SK-N-MC (cell line): ENCODE measurements at regions not wholly inside any gene's neighbourhood (a gene's known extent, or its start where the extent isn't known, plus 50 kb on each side); places are given as distances from the start of the nearest gene placed in this dataset.

Experiments used
- EZH2 ChIP-seq: fragments of 200-600 bp; sonication (generic); IDR thresholded peaks from one replicate; pipeline ENCODE4 v1.6.1; 2017; ENCODE audit warnings: antibody characterized with exemption
- POLR2AphosphoS5 ChIP-seq: IDR thresholded peaks from 2 replicates; pipeline ENCODE4 v1.6.1; 2012; ENCODE audit warnings: mild to moderate bottlenecking, low read depth, low read length, borderline replicate concordance

DNA sequence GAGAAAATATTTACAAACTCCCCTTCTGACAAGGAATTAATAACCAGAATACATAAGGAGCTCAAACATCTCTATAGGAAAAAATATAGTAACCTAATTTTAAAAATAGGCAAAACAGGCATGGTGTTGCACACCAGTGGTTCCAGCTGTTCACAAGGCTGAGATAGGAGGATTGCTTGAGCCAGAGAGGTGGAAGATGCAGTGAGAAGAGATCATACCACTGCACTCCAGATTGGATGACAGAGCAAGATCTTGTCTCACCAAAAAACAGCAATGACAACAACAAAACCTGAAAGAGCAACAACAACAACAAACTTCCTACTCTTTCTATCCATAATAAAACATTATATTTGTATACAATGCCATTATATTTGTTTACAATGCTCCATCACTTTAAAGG, 304.4 kb upstream of the CNTNAP2 start:
- no peak for TF ChIP-seq EZH2
- no peak for TF ChIP-seq POLR2AphosphoS5
